ENCODE measurements at regions not wholly inside any gene's neighbourhood (a gene's known extent, or its start where the extent isn't known, plus 50 kb on each side); places are given as distances from the start of the nearest gene placed in this dataset.

GRCh38 chr5:15027764-15028163, 156.2 kb upstream of the ANKH start:
- Mint-ChIP-seq H3K4me3 (no peak overlapping the region), H3K27me3 (peaks cover 24% of the 10 kb centered on the region), H3K9me3 (peaks cover 5% of the 10 kb centered on the region), H3K27ac (no peak overlapping the region), H3K36me3 (ENCODE audit: low read depth) (no peaks in the 10 kb centered on the region), H3K4me1 (peaks cover 2% of the 10 kb centered on the region)
- DNase-seq, result no peak
- intact Hi-C loops (cut with micrococcal nuclease), result no loop called here

DNA sequence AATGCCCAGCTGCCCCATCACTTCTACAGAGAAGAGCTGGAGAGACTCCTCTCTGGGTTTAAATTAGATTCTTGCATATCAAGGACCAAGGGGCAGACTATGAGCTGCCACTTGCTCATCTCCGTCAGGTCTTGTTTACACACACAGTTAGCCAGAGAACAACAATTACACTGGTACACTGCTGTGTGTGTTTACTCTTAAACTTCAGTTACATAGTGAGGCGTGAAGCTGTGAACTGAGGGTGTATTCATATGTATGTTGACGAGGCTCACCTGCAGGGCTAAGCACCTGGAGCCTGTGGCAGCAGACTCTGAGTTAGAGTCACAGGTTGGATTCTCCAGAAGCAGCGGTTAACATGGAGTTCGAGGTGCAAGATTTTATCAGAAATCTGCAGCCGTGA, 155.4 kb upstream of the ANKH start:
- peaks cover 2% of the 10 kb centered on the region for H3K4me1 Mint-ChIP-seq
- no peak overlapping the region for H3K4me3 Mint-ChIP-seq
- intact Hi-C loops (cut with micrococcal nuclease), result no loop called here
- H3K9me3 Mint-ChIP-seq, result peaks cover 5% of the 10 kb centered on the region
- peaks cover 26% of the 10 kb centered on the region for H3K27me3 Mint-ChIP-seq
- H3K27ac Mint-ChIP-seq, result no peak overlapping the region
- no peaks in the 10 kb centered on the region for H3K36me3 Mint-ChIP-seq (ENCODE audit: low read depth)
- DNase-seq, result no peak

- Mint-ChIP-seq H3K4me1 (peaks cover 2% of the 10 kb centered on the region), H3K27ac (no peak overlapping the region), H3K9me3 (peaks cover 5% of the 10 kb centered on the region), H3K4me3 (no peak overlapping the region), H3K36me3 (ENCODE audit: low read depth) (no peaks in the 10 kb centered on the region), H3K27me3 (peaks cover 24% of the 10 kb centered on the region)
- no peak for DNase-seq
- intact Hi-C loops (cut with micrococcal nuclease), result no loop called here
These were observed 154.7 kb upstream of the ANKH start for GRCh38 chr5:15026011-15026893.

GRCh38 chr5:15023846-15024245, 152.3 kb upstream of the ANKH start:
- Mint-ChIP-seq H3K9me3 (peaks cover 5% of the 10 kb centered on the region), H3K27ac (no peak overlapping the region), H3K27me3 (peaks cover 11% of the 10 kb centered on the region), H3K36me3 (ENCODE audit: low read depth) (no peaks in the 10 kb centered on the region), H3K4me3 (no peak overlapping the region), H3K4me1 (peaks cover 2% of the 10 kb centered on the region)
- DNase-seq, result no peak
- intact Hi-C loops (cut with micrococcal nuclease), result no loop called here

GRCh38 chr5:15023266-15023665, 151.7 kb upstream of the ANKH start:
- Mint-ChIP-seq H3K36me3 (ENCODE audit: low read depth) (no peaks in the 10 kb centered on the region), H3K4me1 (peaks cover 2% of the 10 kb centered on the region), H3K27ac (no peak overlapping the region), H3K27me3 (peaks cover 8% of the 10 kb centered on the region), H3K4me3 (no peak overlapping the region), H3K9me3 (peaks cover 5% of the 10 kb centered on the region)
- intact Hi-C loops (cut with micrococcal nuclease), result no loop called here
- no peak for DNase-seq

DNA sequence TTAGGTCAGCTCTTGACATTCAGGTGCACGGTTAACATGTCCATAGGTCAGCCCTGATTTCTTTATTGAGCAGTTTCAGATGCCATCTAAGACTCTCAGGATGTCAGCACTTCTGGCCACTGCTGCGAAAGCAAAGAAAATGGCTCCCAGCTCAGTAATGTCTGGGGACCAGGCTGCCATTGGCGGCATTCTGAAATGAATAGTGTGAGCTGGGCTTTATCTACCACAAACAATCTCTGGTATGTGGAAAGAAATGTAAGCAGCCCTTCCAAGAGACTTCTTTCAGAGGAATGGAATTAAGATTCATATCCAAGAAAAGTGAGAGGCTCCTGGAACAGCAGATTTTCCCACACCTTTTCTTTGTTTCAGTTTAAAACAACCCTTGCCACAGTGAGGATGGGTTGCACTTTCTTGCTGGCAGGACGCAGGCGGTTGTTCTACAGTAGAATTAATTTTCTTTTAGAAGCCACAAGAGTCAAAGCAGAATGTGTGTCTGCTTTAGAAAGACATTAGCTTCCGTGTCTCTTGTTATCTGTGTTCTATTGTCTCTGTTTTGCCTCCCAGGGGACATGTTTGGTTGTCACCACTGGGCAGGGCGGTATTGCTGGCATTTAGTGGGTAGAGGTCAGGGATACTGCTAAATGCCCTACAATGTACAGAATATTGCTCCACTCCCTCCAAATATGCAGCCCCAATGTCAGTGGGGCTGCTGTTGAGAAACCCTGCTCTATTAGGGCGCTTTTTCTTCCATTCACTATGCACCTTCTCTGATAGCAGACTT, 149.9 kb upstream of the ANKH start:
- H3K4me3 Mint-ChIP-seq, result no peak overlapping the region
- no peak for DNase-seq
- peaks cover 5% of the 10 kb centered on the region for H3K9me3 Mint-ChIP-seq
- no peaks in the 10 kb centered on the region for H3K36me3 Mint-ChIP-seq (ENCODE audit: low read depth)
- H3K4me1 Mint-ChIP-seq, result peaks cover 2% of the 10 kb centered on the region
- no peak overlapping the region for H3K27ac Mint-ChIP-seq
- intact Hi-C loops (cut with micrococcal nuclease), result no loop called here
- H3K27me3 Mint-ChIP-seq, result peaks cover 7% of the 10 kb centered on the region

GRCh38 chr5:15020736-15021135, 149.2 kb upstream of the ANKH start:
- Mint-ChIP-seq H3K4me1 (peaks cover 2% of the 10 kb centered on the region), H3K36me3 (ENCODE audit: low read depth) (no peaks in the 10 kb centered on the region), H3K9me3 (peaks cover 5% of the 10 kb centered on the region), H3K4me3 (no peak overlapping the region), H3K27me3 (peaks cover 7% of the 10 kb centered on the region), H3K27ac (no peak overlapping the region)
- DNase-seq, result no peak
- intact Hi-C loops (cut with micrococcal nuclease), result no loop called here

DNA sequence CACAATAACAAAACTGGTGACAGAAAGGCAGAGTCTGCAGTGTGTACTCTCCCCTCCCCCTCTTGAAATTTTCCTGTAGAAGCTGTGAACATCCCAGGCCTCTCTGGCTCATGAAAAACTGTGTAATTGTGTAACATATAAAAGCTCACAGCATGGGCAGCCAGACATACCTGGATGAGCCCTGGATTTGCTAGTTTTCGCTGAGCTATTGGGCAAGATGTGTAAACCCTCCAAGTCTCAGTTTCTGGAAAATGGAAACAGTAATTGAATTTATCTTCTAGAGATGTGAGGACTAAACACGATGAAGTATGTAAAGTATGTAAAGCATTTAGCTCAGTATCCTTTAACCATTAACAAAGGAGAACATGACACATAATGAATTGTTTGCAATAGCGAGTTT, 143.2 kb upstream of the ANKH start:
- intact Hi-C loops (cut with micrococcal nuclease), result loop anchor here (1.0 to 2.0 kb wide), 2 partner anchors 288 to 662 kb away; no protein-coding TSS in a partner anchor
- no peaks in the 10 kb centered on the region for H3K4me1 Mint-ChIP-seq
- H3K9me3 Mint-ChIP-seq, result no peaks in the 10 kb centered on the region
- H3K36me3 Mint-ChIP-seq (ENCODE audit: low read depth), result no peaks in the 10 kb centered on the region
- DNase-seq, result no peak
- no peak overlapping the region for H3K27ac Mint-ChIP-seq
- H3K4me3 Mint-ChIP-seq, result no peak overlapping the region
- H3K27me3 Mint-ChIP-seq, result peaks cover 4% of the 10 kb centered on the region

- Mint-ChIP-seq H3K27ac (no peak overlapping the region), H3K4me3 (no peak overlapping the region), H3K9me3 (no peaks in the 10 kb centered on the region), H3K27me3 (peaks cover 4% of the 10 kb centered on the region), H3K36me3 (ENCODE audit: low read depth) (no peaks in the 10 kb centered on the region), H3K4me1 (no peaks in the 10 kb centered on the region)
- peak; percentile 60 for DNase-seq
- intact Hi-C loops (cut with micrococcal nuclease), result loop anchor here (1.0 to 2.0 kb wide), 2 partner anchors 287 to 661 kb away; no protein-coding TSS in a partner anchor
These were observed 142.3 kb upstream of the ANKH start for GRCh38 chr5:15013654-15014463.

- H3K9me3 Mint-ChIP-seq, result no peaks in the 10 kb centered on the region
- no peak overlapping the region for H3K4me3 Mint-ChIP-seq
- no peak overlapping the region for H3K27ac Mint-ChIP-seq
- H3K27me3 Mint-ChIP-seq, result peaks cover 8% of the 10 kb centered on the region
- no peaks in the 10 kb centered on the region for H3K36me3 Mint-ChIP-seq (ENCODE audit: low read depth)
- H3K4me1 Mint-ChIP-seq, result no peaks in the 10 kb centered on the region
- intact Hi-C loops (cut with micrococcal nuclease), result no loop called here
- no peak for DNase-seq
These were observed 140.5 kb upstream of the ANKH start for GRCh38 chr5:15012061-15012460.

- Mint-ChIP-seq H3K27me3 (peaks cover 12% of the 10 kb centered on the region), H3K9me3 (no peaks in the 10 kb centered on the region), H3K4me1 (no peaks in the 10 kb centered on the region), H3K4me3 (no peak overlapping the region), H3K36me3 (ENCODE audit: low read depth) (no peaks in the 10 kb centered on the region), H3K27ac (no peak overlapping the region)
- DNase-seq, result no peak
- intact Hi-C loops (cut with micrococcal nuclease), result no loop called here
These were observed 139.4 kb upstream of the ANKH start for GRCh38 chr5:15010936-15011335.

GRCh38 chr5:15009420-15009819, 137.8 kb upstream of the ANKH start:
- H3K27me3 Mint-ChIP-seq, result peaks cover 18% of the 10 kb centered on the region
- H3K9me3 Mint-ChIP-seq, result no peaks in the 10 kb centered on the region
- H3K4me3 Mint-ChIP-seq, result no peak overlapping the region
- H3K4me1 Mint-ChIP-seq, result peaks cover 2% of the 10 kb centered on the region
- DNase-seq, result no peak
- intact Hi-C loops (cut with micrococcal nuclease), result no loop called here
- no peak overlapping the region for H3K27ac Mint-ChIP-seq
- no peaks in the 10 kb centered on the region for H3K36me3 Mint-ChIP-seq (ENCODE audit: low read depth)

DNA sequence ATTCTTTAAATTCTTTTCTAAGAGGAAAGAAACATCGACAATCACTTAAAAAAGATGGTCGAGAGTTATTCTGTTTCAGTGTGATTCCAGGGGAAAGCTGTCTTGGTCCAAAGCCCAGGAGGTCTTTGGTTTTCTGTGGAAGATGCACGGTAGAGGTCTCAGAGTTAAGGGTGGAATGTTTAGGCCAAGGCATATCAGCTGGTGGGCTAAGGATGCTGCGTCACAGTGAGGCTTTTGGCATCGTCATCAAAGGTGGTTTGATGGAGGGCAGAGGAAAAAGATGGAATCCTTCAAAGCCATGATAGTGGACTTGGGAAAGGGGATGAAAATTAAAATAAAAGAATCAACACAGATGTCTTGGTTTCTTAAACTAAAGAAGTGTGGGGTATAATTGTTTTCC, 137.3 kb upstream of the ANKH start:
- H3K4me3 Mint-ChIP-seq, result no peak overlapping the region
- H3K4me1 Mint-ChIP-seq, result peaks cover 2% of the 10 kb centered on the region
- H3K9me3 Mint-ChIP-seq, result no peaks in the 10 kb centered on the region
- H3K36me3 Mint-ChIP-seq (ENCODE audit: low read depth), result no peaks in the 10 kb centered on the region
- intact Hi-C loops (cut with micrococcal nuclease), result no loop called here
- no peak overlapping the region for H3K27ac Mint-ChIP-seq
- peaks cover 21% of the 10 kb centered on the region for H3K27me3 Mint-ChIP-seq
- DNase-seq, result no peak
